Panc1 (cell line): ENCODE measurements at regions not wholly inside any gene's neighbourhood (a gene's known extent, or its start where the extent isn't known, plus 50 kb on each side); places are given as distances from the start of the nearest gene placed in this dataset.
"Not testable (repeated sequence)": the region's sequence is repeated elsewhere in the genome, so short reads cannot be mapped to it uniquely, and the experiment has no call there.

ENCODE experiments used
- ATAC-seq: fragments of 200-7000 bp; cut with Tn5 transposase; 2 replicates; pipeline ENCODE4 v1.9.1; 2020; ENCODE audit warnings: mild to moderate bottlenecking, moderate library complexity
- BruUV-seq: library from RNA; stranded (reverse); fragments of 400-500 nt; replicated peaks from 2 replicates; lab custom pipeline; 2021; lab: Mats Ljungman, UMichigan
- CTCF ChIA-PET: fragments of 300-600 bp; sonication (Branson Sonifier 250); formaldehyde crosslinking; loops from one replicate; lab custom pipeline; 2022; ENCODE audit warnings: antibody characterized with exemption; lab: Charles Lee
- POLR2A ChIA-PET: fragments of 300-600 bp; sonication (Branson Sonifier 250); formaldehyde crosslinking; loops from one replicate; lab custom pipeline; 2022; ENCODE audit warnings: antibody characterized with exemption; lab: Charles Lee
- DNase-seq: peaks from one replicate; pipeline ENCODE4 v3.0.0-alpha.2; 2010; ENCODE audit warnings: low read depth, low spot score
- H3K27ac ChIP-seq: 2 replicates; pipeline ENCODE4 v1.5.1; 2011; ENCODE audit warnings: mild to moderate bottlenecking, low read length, inconsistent platforms
- H3K27me3 ChIP-seq: fragments of 200-500 bp; sonication (Bioruptor generic); 2 replicates; pipeline ENCODE4 v1.6.0; 2014; ENCODE audit warnings: low read length, inconsistent platforms; ENCODE audit not compliant: control insufficient read depth, insufficient read depth
- H3K36me3 ChIP-seq: fragments of 200-500 bp; sonication (Bioruptor generic); 2 replicates; pipeline ENCODE4 v1.5.1; 2014; ENCODE audit warnings: inconsistent platforms, mild to moderate bottlenecking, low read length, moderate library complexity; ENCODE audit not compliant: control insufficient read depth, insufficient read depth
- H3K4me1 ChIP-seq: 2 replicates; pipeline ENCODE4 v1.5.1; 2011; ENCODE audit warnings: inconsistent platforms, mild to moderate bottlenecking, low read length, moderate library complexity; ENCODE audit not compliant: control insufficient read depth, insufficient read depth
- H3K4me3 ChIP-seq, 2 experiments: 2 replicates each; pipeline ENCODE4 v1.5.1; 2011 to 2012; ENCODE audit warnings: low read depth in 2 of 2, low read length in 2 of 2, mild to moderate bottlenecking in 2 of 2, inconsistent platforms in 1 of 2, moderate library complexity in 1 of 2
- H3K9me3 ChIP-seq: fragments of 200-500 bp; sonication (Bioruptor generic); 2 replicates; pipeline ENCODE4 v1.5.1; 2014; ENCODE audit warnings: low read depth, mild to moderate bottlenecking, inconsistent platforms, low read length, moderate library complexity; ENCODE audit not compliant: control insufficient read depth, insufficient read depth
- POLR2AphosphoS5 ChIP-seq: IDR thresholded peaks from 2 replicates; pipeline ENCODE4 v1.6.1; 2012; ENCODE audit warnings: mild to moderate bottlenecking, low read depth, low read length, moderate library complexity
- SIN3A ChIP-seq: IDR thresholded peaks from 2 replicates; pipeline ENCODE4 v1.6.1; 2012; ENCODE audit warnings: low read depth, mild to moderate bottlenecking, low read length, moderate library complexity, borderline replicate concordance; ENCODE audit not compliant: insufficient read depth
- TCF7L2 ChIP-seq: IDR thresholded peaks from 2 replicates; pipeline ENCODE4 v1.6.1; 2011; ENCODE audit warnings: mild to moderate bottlenecking, low read depth, low read length, inconsistent platforms
- in situ Hi-C: cut with HindIII; loops from 2 replicates; pipeline ENCODE4 v1.10.0; 2016; ENCODE audit warnings: low sequenced_read_pairs, low pct_unique_long_range_greater_than_20kb
- intact Hi-C: fragments of 100-400 bp; cut with micrococcal nuclease; formaldehyde crosslinking; loops from one replicate; pipeline ENCODE4 v1.10.0; 2022; ENCODE audit not compliant: unreplicated experiment
- TF ChIP-seq, protein P1 (sequence below), 2 experiments: IDR thresholded peaks; 2 replicates each; pipeline ENCODE4 v1.6.1; 2011 to 2012; ENCODE audit warnings: low read depth in 2 of 2, control low read depth in 1 of 2, low read length in 1 of 2, mild to moderate bottlenecking in 1 of 2, moderate library complexity in 1 of 2; ENCODE audit not compliant: insufficient read depth in 1 of 2
- TF ChIP-seq, protein P2 (sequence below): fragments of 450-650 bp; IDR thresholded peaks from 2 replicates; pipeline ENCODE4 v1.5.1; 2017; ENCODE audit warnings: mild to moderate bottlenecking

DNA sequence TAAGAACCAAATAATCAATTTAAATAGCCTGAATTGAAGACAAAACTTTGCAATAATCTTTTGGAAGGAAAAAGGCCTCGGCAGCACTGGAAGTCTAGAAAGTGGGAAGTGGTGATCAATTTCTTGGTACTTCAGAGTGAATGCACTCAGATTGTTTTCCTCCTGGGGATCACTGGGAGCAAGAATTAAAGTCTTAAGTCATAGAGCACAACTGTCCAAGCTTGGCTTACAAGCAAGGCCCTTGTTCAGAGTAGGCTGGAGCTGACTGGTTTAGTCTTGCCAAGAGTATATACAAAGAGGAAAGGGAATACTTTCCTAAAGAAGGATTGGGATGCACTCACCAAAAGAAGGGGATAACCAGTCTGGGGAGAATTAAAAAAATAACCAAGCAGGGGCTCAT lies 637.1 kb downstream of the CCSER2 start:
- in situ Hi-C loops = no loop called here
- ChIA-PET POLR2A (no interaction called here), CTCF (no interaction called here)
- no TSS peak for BruUV-seq
- TF ChIP-seq TCF7L2 = no peak
- TF ChIP-seq SIN3A = no peak
- TF ChIP-seq, protein P1, sequence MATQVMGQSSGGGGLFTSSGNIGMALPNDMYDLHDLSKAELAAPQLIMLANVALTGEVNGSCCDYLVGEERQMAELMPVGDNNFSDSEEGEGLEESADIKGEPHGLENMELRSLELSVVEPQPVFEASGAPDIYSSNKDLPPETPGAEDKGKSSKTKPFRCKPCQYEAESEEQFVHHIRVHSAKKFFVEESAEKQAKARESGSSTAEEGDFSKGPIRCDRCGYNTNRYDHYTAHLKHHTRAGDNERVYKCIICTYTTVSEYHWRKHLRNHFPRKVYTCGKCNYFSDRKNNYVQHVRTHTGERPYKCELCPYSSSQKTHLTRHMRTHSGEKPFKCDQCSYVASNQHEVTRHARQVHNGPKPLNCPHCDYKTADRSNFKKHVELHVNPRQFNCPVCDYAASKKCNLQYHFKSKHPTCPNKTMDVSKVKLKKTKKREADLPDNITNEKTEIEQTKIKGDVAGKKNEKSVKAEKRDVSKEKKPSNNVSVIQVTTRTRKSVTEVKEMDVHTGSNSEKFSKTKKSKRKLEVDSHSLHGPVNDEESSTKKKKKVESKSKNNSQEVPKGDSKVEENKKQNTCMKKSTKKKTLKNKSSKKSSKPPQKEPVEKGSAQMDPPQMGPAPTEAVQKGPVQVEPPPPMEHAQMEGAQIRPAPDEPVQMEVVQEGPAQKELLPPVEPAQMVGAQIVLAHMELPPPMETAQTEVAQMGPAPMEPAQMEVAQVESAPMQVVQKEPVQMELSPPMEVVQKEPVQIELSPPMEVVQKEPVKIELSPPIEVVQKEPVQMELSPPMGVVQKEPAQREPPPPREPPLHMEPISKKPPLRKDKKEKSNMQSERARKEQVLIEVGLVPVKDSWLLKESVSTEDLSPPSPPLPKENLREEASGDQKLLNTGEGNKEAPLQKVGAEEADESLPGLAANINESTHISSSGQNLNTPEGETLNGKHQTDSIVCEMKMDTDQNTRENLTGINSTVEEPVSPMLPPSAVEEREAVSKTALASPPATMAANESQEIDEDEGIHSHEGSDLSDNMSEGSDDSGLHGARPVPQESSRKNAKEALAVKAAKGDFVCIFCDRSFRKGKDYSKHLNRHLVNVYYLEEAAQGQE (IDR thresholded peaks at IDR 0.05; ENCODE audit: insufficient read depth in 1 of 2, low read depth in 2 of 2, low read length in 1 of 2) = no peak
- no peak for TF ChIP-seq POLR2AphosphoS5
- TF ChIP-seq, protein P2, sequence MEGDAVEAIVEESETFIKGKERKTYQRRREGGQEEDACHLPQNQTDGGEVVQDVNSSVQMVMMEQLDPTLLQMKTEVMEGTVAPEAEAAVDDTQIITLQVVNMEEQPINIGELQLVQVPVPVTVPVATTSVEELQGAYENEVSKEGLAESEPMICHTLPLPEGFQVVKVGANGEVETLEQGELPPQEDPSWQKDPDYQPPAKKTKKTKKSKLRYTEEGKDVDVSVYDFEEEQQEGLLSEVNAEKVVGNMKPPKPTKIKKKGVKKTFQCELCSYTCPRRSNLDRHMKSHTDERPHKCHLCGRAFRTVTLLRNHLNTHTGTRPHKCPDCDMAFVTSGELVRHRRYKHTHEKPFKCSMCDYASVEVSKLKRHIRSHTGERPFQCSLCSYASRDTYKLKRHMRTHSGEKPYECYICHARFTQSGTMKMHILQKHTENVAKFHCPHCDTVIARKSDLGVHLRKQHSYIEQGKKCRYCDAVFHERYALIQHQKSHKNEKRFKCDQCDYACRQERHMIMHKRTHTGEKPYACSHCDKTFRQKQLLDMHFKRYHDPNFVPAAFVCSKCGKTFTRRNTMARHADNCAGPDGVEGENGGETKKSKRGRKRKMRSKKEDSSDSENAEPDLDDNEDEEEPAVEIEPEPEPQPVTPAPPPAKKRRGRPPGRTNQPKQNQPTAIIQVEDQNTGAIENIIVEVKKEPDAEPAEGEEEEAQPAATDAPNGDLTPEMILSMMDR = no peak
- Histone ChIP-seq H3K4me3 (no peak overlapping the region), H3K36me3 (no peaks in the 10 kb centered on the region), H3K9me3 (no peaks in the 10 kb centered on the region), H3K4me1 (no peaks in the 10 kb centered on the region), H3K27ac (no peak overlapping the region), H3K27me3 (no peaks in the 10 kb centered on the region)
- ATAC-seq = no peak
- DNase-seq = no peak
- intact Hi-C loops = no loop called here

DNA sequence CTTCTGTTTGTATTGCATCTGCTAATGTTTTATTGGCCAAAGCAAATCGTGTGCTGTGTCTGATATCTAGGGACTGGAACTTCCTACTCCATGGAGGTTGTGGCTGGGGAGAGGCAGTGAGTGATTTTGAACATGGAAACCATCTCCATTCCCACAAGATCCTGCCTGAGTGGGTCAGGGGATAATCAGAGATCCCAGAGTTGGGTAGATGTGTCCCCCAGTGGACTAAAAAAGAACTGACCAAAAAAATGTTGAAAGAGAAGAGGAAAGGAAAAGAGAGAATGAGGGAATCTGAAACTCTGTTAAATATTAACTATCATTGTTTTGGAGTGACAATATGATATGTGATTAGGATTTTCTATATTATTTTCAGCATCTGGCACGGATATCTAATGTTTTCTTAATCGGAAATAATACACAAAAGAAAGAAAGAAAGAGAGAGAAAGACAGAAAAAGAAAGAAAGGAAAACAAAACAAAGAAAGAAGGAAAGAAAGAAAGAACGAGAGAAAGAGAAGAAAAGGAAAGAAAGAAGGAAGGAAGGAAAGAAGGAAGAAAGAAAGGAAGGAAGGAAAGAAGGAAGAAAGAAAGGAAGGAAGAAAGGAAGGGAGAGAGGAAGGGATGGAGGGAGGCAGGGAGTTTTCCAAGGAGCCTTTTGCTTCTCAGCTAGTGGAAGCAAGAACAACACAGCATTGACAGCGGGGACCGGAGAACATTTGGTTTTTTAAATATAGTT lies 638.5 kb downstream of the CCSER2 start:
- ATAC-seq = no peak
- POLR2A ChIA-PET = no interaction called here
- no TSS peak for BruUV-seq
- intact Hi-C loops = no loop called here
- no peak overlapping the region for H3K27ac ChIP-seq
- no peak for DNase-seq
- no peak overlapping the region for H3K4me3 ChIP-seq
- H3K9me3 ChIP-seq = 0 out of 2 replicates have a peak, but pooled peaks cover 4% of the 10 kb centered on the region
- H3K4me1 ChIP-seq = no peaks in the 10 kb centered on the region
- TF ChIP-seq, protein P2 = peak; percentile 14; the same call in 1 of the 2 replicates
- TF ChIP-seq POLR2AphosphoS5 = no peak
- H3K36me3 ChIP-seq = no peaks in the 10 kb centered on the region
- in situ Hi-C loops = no loop called here
- H3K27me3 ChIP-seq = no peaks in the 10 kb centered on the region
- CTCF ChIA-PET = no interaction called here

DNA sequence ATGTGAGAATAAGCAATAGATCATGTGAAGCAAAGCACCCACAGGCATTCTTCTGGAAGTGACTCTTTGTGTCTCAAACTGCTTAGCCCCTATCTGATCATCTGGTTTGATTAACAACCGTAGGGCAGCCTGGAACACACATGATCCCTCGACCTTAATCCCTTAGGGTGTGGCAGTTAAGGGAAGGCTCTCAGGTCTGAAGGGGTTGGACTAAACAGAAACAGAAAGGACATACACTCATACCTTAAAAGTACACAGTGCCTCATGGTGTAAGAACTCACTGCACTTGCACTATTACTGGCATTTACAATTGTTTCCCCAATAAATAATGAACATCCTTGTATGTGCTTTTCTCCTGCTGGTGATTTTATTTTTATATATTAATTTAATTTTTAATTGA lies 640.9 kb downstream of the CCSER2 start:
- H3K27ac ChIP-seq, BruUV-seq, in situ Hi-C loops, POLR2A ChIA-PET, intact Hi-C loops, H3K9me3 ChIP-seq, ATAC-seq, H3K27me3 ChIP-seq, CTCF ChIA-PET, H3K4me3 ChIP-seq, H3K36me3 ChIP-seq, H3K4me1 ChIP-seq, DNase-seq: not testable (repeated sequence)
